Gastrocnemius medialis (tissue), 4 donors: ENCODE measurements at regions not wholly inside any gene's neighbourhood (a gene's known extent, or its start where the extent isn't known, plus 50 kb on each side); places are given as distances from the start of the nearest gene placed in this dataset.

ENCODE experiments used
- ATAC-seq, 2 donors: fragments of 150-250 bp; one replicate each; pipeline ENCODE4 v1.9.1; 2016
- DNase-seq, 2 donors: peaks; one replicate each; pipeline ENCODE4 v3.0.0-alpha.2; 2019
- H3K27ac ChIP-seq, 4 donors: fragments of 200-600 bp; sonication (generic); 1 replicate in 1 of 4; 2 replicates in 3 of 4; pipeline ENCODE4 v1.5.1; 2016 to 2018; ENCODE audit warnings: mild to moderate bottlenecking in 2 of 4, moderate library complexity in 1 of 4
- H3K27me3 ChIP-seq, 3 donors: fragments of 200-600 bp; sonication (generic) in 2 of 3; 1 replicate in 1 of 3; 2 replicates in 2 of 3; pipeline versions ENCODE4 v1.5.1 to v1.6.0; 2016 to 2019; ENCODE audit warnings: mild to moderate bottlenecking in 1 of 3, moderate library complexity in 1 of 3
- H3K36me3 ChIP-seq, 2 donors: fragments of 200-600 bp; sonication (generic) in 1 of 2; one replicate each; pipeline ENCODE4 v1.5.1; 2017 to 2018
- H3K4me1 ChIP-seq, 2 donors: fragments of 200-600 bp; sonication (generic) in 1 of 2; one replicate each; pipeline ENCODE4 v1.5.1; 2016 to 2017; ENCODE audit warnings: mild to moderate bottlenecking in 2 of 2
- H3K4me3 ChIP-seq, 4 donors: fragments of 200-600 bp; sonication (generic) in 3 of 4; 1 replicate in 1 of 4; 2 replicates in 3 of 4; pipeline ENCODE4 v1.5.1; 2016 to 2019; ENCODE audit warnings: mild to moderate bottlenecking in 2 of 4
- H3K9me3 ChIP-seq, 3 donors: fragments of 200-600 bp; sonication (generic) in 2 of 3; 1 replicate in 1 of 3; 2 replicates in 2 of 3; pipeline ENCODE4 v1.5.1; 2016 to 2019
- POLR2A ChIP-seq, 2 donors: fragments of 450-650 bp; IDR thresholded peaks; one replicate each; pipeline ENCODE4 v1.6.1; 2017; ENCODE audit warnings: antibody characterized with exemption in 2 of 2, mild to moderate bottlenecking in 2 of 2, moderate library complexity in 2 of 2
- in situ Hi-C, 4 donors: fragments of 200-750 bp; cut with MboI; loops; one replicate each; pipeline versions ENCODE4 v1.15.0 to v1.8.0; 2017; ENCODE audit warnings: low sequenced_read_pairs in 4 of 4
- intact Hi-C: fragments of 100-400 bp; cut with DNase I; formaldehyde crosslinking; loops from one replicate; pipeline ENCODE4 v1.15.1; 2023; ENCODE audit warnings: low total_unique reads
- TF ChIP-seq, protein P1 (sequence below), 5 experiments: fragments of 450-650 bp in 3 of 5; fragments of 200-600 bp in 2 of 5; sonication (generic) in 2 of 5; IDR thresholded peaks in 4 of 5; conservative IDR thresholded peaks in 1 of 5; 1 replicate in 4 of 5; 2 replicates in 1 of 5; pipeline ENCODE4 v1.5.1; 2016 to 2019; ENCODE audit warnings: antibody characterized with exemption in 5 of 5, mild to moderate bottlenecking in 3 of 5, moderate library complexity in 3 of 5

DNA sequence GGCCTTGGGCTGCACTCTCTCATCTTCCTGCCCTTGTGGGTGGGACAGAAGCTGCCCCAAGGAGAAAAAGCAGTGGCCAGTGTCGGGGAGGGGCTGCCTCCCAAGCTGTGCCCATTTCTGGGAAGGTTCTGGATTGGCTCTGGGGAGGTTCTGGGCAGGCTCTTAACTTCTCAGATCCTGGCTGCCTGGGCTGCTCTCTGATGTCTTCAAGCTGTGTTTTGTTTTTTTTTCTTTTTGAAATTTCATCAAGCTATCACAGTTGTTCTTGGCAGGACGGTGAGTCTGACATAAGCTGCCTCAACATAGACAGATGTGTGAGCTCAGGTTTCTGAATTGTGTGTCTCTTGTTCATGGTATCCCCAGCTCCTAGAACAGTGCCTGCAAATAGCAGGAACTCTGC lies 1032.0 kb downstream of the BRD1 start:
- no peaks in the 10 kb centered on the region for H3K36me3 ChIP-seq
- H3K27me3 ChIP-seq = no peaks in the 10 kb centered on the region
- no peaks in the 10 kb centered on the region for H3K4me1 ChIP-seq
- H3K27ac ChIP-seq = no peak overlapping the region
- in situ Hi-C loops = no loop called here
- TF ChIP-seq POLR2A (IDR thresholded peaks at IDR 0.05) = no peak
- TF ChIP-seq, protein P1, sequence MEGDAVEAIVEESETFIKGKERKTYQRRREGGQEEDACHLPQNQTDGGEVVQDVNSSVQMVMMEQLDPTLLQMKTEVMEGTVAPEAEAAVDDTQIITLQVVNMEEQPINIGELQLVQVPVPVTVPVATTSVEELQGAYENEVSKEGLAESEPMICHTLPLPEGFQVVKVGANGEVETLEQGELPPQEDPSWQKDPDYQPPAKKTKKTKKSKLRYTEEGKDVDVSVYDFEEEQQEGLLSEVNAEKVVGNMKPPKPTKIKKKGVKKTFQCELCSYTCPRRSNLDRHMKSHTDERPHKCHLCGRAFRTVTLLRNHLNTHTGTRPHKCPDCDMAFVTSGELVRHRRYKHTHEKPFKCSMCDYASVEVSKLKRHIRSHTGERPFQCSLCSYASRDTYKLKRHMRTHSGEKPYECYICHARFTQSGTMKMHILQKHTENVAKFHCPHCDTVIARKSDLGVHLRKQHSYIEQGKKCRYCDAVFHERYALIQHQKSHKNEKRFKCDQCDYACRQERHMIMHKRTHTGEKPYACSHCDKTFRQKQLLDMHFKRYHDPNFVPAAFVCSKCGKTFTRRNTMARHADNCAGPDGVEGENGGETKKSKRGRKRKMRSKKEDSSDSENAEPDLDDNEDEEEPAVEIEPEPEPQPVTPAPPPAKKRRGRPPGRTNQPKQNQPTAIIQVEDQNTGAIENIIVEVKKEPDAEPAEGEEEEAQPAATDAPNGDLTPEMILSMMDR (IDR thresholded peaks at IDR 0.05 in 4 of 5, conservative IDR thresholded peaks at IDR 0.05 in 1 of 5) = no peak
- no peak overlapping the region for H3K4me3 ChIP-seq
- no peak for DNase-seq
- ATAC-seq = no peak
- no peaks in the 10 kb centered on the region for H3K9me3 ChIP-seq
- intact Hi-C loops = no loop called here

- Histone ChIP-seq H3K9me3 (no peaks in the 10 kb centered on the region), H3K4me3 (no peak overlapping the region)
These were observed 1032.8 kb downstream of the BRD1 start for GRCh38 chr22:48794906-48795305.

GRCh38 chr22:48793949-48794348 lies 1033.7 kb downstream of the BRD1 start:
- H3K4me1 ChIP-seq = no peaks in the 10 kb centered on the region
- intact Hi-C loops (no loop called here), in situ Hi-C loops (no loop called here)
- no peaks in the 10 kb centered on the region for H3K9me3 ChIP-seq
- no peak overlapping the region for H3K27ac ChIP-seq
- DNase-seq (no peak), ATAC-seq (no peak)
- no peaks in the 10 kb centered on the region for H3K27me3 ChIP-seq
- H3K36me3 ChIP-seq = no peaks in the 10 kb centered on the region
- TF ChIP-seq POLR2A (IDR thresholded peaks at IDR 0.05) = no peak
- TF ChIP-seq, protein P1 (IDR thresholded peaks at IDR 0.05 in 4 of 5, conservative IDR thresholded peaks at IDR 0.05 in 1 of 5) = no peak
- H3K4me3 ChIP-seq = no peak overlapping the region

More at GRCh38 chr22:48794906-48795305, 1032.8 kb downstream of the BRD1 start:
- DNase-seq (no peak), ATAC-seq (no peak)
- no peak for TF ChIP-seq POLR2A (IDR thresholded peaks at IDR 0.05)
- TF ChIP-seq, protein P1 (IDR thresholded peaks at IDR 0.05 in 4 of 5, conservative IDR thresholded peaks at IDR 0.05 in 1 of 5) = no peak
- in situ Hi-C loops (no loop called here), intact Hi-C loops (no loop called here)
- Histone ChIP-seq H3K36me3 (no peaks in the 10 kb centered on the region), H3K27ac (no peak overlapping the region), H3K4me1 (no peaks in the 10 kb centered on the region), H3K27me3 (no peaks in the 10 kb centered on the region)

- H3K27ac ChIP-seq = no peak overlapping the region
- DNase-seq = no peak
- no peaks in the 10 kb centered on the region for H3K9me3 ChIP-seq
- in situ Hi-C loops = no loop called here
- no peaks in the 10 kb centered on the region for H3K4me1 ChIP-seq
- H3K36me3 ChIP-seq = no peaks in the 10 kb centered on the region
- TF ChIP-seq, protein P1 (IDR thresholded peaks at IDR 0.05 in 4 of 5, conservative IDR thresholded peaks at IDR 0.05 in 1 of 5) = no peak
- no peak overlapping the region for H3K4me3 ChIP-seq
- intact Hi-C loops = no loop called here
- ATAC-seq = no peak
- H3K27me3 ChIP-seq = no peaks in the 10 kb centered on the region
These were observed 1041.0 kb downstream of the BRD1 start for GRCh38 chr22:48786679-48786996.
